Daoy (cell line): ENCODE measurements at regions not wholly inside any gene's neighbourhood (a gene's known extent, or its start where the extent isn't known, plus 50 kb on each side); places are given as distances from the start of the nearest gene placed in this dataset.
"Not testable (repeated sequence)": the region's sequence is repeated elsewhere in the genome, so short reads cannot be mapped to it uniquely, and the experiment has no call there.

Source experiments
- DNase-seq: peaks from one replicate; pipeline ENCODE4 v3.0.0-alpha.2; 2015; ENCODE audit warnings: low read depth

DNA sequence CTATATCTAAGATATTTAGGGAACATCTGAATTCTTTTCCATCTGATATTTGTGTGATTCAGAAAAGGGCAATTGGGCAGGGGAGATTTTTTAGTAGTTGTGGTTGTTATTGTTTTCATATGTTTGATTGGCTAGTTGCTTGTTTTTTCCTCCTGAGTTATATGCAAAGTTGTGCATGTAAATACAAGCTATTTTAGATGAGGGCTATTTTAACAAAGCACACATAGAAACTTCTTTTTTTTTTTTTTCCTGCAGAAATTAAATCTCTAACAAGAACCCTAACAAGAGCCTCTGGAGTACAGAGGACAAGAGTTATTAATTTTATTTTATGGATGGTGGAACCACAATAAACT is 559.1 kb downstream of the CETN3 start:
- no peak for DNase-seq

DNA sequence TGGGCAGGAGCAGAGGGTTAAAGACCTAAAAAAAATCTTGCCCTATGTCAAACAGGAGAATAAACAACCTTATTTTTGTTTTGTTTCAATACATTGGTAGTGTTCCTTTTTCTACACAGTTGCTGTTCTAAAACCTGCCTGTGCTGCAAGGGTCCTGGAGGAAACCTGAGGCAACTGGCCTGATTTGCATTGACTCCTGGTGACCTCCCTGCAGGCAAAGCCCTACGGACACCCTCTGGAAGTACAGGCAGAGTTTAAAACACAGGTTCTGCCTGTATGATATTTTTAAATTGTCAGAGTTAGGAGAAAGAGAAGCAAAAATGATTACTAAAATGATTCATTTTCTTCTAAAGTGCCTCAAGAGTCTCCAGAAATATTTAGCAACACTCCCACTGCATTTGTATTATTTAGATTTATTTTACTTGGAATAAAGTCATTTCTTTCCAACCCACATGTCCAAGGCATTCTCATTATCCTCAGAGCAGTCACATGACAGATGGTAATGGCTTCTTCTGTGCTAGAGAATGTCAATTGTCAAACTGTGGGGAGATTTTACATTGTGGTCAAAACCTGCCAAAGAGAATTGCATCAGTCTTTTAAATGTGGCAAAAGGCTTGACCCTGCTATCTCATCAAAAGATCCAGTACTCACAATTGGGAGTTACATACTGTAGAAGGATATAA is 559.6 kb downstream of the CETN3 start:
- DNase-seq: no peak

DNA sequence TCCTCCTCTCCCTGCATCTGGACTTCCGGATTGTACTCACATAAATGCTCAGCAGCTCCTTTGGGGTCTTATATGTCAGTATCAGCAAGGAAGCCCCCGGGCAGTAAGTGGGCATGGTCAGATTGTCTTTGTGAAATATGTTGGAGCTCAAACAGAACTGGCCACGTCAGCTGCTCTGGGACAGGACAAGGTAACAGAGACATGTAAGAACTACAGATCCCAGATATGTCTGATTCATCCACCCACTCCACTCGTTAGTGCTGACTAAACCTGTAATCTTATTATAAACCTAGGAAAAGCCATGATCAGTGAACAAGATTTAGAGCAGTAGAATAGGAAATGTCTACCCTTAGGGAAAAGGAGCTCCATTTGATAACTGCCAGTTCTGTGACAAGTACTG is 561.8 kb downstream of the CETN3 start:
- DNase-seq: peak; percentile 38

DNA sequence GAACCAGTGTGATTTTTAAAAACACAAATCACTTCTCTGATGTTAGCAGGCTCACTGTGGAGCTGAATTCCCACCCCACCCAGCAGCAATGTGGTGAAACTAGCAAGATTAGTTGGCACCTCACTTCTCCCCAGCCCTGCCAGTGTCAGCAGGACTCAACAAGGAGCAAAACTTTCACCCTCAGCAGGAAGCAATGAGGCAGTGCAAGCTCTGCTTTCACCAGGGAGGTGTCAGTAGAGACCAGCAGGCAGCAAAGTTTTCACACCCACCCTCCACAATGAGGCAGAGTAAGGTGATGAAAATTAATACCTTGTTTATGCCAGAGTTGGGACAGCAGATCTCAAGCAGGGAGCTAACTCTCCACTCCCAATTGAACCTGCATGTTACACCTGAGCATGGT is 565.0 kb downstream of the CETN3 start:
- no peak for DNase-seq

DNA sequence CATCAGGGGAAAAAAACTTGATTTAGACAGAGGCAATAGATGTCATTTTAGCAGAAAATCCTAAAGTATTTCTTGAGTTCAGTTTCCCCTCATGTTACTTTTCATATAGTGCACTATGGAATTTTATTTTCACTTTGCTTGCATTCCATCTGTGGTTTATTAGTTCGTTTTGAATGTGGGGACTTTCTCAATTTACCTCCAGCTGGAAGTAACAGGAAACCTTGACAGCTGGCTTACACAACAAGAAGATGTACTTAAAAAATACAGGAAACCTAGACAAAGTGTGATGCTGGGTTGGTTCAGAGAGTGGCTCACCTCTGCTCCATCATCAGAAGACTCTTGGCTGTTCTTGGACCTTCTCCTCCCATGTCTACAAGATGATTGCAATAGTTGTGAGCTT is 567.0 kb downstream of the CETN3 start:
- no peak for DNase-seq

DNA sequence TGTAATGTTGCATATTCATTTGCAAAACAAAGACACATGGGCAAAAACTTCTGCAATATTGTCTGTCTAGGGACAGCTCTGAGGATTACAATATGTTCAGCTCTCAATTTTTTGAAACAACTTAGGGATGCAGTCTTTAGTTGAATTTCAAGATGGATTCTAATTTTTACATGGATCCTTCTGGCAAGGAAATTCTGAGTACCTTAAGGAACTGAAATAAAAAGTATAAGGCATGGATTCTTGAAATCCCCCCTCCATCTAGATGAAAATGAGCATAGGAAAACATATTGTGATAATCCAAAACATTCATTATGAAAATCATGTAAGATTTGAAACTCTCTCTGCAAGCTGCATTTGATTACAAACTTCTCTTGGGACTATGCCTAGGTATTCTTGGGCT is 568.6 kb downstream of the CETN3 start:
- DNase-seq: no peak

DNA sequence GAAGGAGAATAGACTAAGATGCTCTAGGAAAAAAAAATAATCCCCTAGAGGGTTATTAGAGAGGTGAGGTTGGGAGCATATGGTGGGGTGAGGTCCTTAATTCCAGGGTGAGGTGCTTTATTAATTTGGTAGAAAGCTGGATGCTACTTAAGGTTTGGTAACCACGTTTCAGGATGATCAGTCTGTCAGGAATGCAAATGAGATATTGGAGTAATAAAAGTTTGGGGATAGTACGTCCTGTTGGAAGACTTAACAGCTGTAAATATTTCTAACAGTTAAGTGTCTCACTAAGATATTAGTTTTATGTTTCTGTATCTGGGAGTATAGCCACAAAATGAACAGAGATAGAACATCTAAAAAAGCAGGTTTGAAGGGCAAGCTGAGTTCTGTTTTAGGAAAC is 578.9 kb downstream of the CETN3 start:
- no peak for DNase-seq

DNA sequence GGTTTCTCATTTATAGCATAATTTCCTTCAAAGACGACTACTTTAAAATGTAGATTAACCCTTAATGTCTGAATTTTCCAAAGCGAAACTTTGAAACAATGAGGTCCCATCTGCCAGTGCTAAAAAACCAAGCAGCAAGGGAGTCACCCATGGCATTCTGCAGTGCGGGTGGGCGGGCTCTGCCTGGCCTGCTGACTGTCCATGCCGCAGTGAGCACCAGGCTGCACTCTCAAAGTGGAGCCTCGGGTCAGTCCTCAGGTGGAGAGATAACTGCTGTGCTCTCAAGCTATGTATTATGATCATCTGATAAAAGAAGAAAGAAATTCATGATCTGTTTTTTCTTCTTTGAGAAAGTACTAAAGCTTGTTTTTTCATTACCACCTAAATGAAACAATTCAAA is 581.6 kb downstream of the CETN3 start:
- no peak for DNase-seq

DNA sequence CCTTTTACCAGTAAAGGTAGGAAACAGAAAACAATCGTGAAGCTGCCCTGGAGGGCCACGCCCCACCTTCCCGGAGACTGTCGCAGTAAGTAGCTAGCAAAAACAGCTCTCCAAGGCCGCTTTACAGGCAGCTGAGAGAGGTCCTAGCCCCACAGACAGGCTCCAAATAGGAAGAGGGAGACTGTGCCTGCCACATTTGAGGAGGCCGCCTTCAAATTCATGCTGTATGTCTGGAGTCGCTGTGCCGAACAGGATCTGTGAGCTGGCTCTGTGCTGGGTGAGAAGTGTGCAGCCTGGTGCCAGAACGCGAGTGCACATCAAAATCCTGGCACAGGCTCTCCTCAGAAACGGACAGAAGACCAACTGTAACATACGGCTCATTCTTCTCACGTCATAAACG is 582.2 kb downstream of the CETN3 start:
- DNase-seq: no peak

DNA sequence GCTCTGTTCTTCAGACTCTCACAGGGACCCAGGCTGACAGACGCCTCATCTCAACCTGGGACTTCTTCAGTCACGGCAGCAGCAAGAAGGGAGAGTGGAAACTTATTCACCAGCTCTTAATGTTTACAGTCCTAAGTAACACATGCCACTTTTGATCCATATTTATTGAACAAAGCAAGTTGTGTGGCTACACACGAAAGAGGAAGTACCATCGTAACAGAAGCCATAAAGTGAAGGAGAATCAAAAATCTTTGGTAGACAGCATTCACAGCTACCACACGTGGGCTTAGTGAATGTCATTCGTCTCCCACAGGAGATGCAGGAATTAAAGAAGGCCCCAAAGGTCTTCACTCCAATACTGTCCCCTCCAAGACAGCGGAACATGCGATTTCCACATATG is 582.6 kb downstream of the CETN3 start:
- no peak for DNase-seq

DNA sequence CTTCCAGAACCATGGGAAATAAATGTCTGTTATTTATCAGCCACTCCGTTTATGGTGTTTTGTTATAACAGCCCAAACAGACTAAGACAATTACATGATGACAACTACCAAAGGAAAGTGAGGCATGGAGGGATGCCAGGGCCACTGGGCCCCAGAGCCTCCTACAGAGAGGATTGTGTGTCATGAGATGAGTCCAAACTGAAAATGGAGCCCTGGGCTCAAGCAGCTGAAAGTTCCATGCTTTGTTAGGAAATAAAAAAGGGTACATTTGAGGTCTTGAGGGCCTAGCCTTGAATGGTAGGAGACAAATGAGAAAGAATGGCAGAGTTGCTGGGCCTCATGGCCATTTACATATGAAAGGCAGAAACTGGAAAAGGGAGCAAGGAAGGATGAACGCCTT is 586.5 kb downstream of the CETN3 start:
- no peak for DNase-seq

DNA sequence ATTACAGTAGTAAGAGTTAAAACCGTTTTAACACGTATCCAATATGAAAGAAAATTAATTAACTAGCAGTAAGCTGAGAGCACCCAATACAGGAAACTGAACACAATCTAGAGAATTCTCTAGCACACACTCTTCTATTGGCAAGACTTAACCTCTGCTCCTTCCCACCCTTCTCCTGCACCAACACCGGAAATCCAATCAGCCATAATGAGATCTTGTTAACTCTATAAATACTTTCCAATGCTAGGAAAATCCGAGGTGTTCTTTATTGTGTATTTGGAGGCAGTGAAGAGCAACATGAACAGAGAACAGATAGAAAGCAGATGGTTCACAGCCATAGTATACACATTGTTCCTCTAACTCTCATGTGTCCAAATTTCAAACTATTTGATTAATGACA is 591.7 kb downstream of the CETN3 start:
- no peak for DNase-seq

DNA sequence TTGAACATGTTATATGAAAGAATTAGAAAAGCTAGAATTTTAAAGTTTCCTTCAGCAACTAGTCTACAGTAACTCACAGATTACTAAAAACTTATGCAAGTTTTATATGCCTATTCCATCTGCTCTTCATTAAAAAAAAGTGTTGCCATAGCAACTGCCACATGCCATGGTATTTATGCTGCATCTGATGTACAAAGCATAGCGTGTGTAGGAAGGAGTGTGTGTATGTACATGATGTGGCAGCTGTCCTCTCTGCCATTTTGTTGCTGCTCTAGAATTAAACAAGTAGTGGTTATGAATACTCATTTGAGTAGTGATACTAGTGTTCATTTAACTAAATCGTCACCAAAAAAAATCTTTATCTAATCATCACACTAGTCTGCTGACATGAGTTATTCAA is 593.5 kb downstream of the CETN3 start:
- no peak for DNase-seq

DNA sequence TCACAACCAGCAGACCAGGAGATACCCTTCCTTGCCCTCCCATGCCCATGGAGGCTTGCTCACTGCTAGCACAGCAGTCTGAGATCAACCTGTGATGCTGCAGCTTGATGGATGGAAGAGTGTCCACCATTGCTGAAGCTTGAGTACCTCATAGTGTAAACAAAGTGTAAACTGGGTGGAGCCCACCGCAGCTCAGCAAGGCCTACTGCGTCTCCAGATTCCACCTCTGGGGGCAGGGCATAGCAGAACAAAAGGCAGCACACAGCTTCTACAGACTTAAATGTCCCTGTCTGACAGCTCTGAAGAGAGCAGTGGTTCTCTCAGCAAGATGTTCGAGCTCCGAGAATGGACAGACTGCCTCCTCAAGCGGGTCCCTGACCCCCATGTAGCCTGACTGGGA is 608.8 kb downstream of the CETN3 start:
- not testable (repeated sequence) for DNase-seq

DNA sequence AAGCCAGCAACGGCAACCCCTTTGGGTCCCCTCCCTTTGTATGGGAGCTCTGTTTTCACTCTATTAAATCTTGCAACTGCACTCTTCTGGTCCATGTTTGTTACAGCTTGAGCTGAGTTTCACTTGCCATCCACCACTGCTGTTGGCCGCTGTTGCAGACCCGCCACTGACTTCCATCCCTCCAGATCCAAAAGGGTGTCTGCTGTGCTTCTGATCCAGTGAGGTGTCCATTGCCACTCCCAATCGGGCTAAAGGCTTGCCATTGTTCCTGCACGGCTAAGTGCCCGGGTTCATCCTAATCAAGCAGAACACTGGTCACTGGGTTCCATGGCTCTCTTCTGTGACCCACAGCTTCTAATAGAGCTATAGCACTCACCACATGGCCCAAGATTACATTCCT is 615.1 kb downstream of the CETN3 start:
- not testable (repeated sequence) for DNase-seq

DNA sequence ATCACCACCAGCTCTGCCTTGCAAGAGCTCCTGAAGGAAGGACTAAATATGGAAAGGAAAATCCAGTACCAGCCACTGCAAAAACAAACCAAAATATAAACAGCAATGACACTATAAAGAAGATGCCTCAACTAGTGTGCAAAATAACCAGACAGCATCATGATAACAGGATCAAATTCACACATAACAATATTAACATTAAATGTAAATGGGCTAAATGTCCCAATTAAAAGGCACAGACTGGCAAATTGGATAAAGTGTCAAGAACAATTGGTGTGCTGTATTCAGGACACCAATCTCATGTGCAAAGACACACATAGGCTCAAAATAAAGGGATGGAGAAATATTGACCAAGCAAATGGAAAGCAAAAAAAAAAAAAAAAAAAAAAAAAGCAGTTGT is 629.8 kb downstream of the CETN3 start:
- not testable (repeated sequence) for DNase-seq

DNA sequence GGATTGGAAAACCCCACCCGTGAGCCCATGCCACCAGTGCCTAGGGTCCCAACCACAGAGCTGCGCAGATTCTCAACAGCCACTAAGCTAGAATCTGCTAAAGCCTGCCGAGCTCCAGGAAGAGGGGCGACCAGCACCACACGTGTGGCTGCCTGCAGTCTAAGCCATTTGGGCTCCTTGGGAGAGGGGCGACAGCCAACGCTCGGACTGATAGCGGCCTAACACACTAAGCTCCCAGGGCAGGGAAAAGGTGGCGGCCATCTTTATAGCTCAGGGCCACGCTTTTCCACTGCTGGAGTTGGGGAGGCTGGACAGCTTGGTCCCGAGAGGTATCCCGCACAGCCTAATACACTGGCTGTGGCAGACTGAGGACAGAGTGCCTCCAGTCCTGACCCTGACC is 631.8 kb downstream of the CETN3 start:
- no peak for DNase-seq

DNA sequence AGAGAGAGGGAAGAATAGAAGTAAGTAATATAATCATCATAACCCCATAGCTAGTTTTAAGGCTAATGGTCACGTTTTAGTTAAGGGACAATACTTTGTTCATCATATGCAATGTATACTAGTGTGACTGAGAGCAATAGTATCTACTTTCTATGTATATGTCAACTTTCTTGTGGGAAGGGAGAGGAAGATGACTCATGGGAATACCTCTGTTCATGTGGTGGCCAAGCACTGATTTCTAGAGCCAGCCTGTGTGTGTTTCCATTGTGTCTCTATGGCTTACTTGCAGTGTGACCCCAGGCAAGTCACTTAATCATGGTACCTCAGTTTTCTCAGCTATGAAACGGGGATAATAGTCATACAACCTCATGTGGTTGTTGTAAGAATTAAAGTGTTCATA is 639.6 kb downstream of the CETN3 start:
- peak; percentile 65 for DNase-seq

DNA sequence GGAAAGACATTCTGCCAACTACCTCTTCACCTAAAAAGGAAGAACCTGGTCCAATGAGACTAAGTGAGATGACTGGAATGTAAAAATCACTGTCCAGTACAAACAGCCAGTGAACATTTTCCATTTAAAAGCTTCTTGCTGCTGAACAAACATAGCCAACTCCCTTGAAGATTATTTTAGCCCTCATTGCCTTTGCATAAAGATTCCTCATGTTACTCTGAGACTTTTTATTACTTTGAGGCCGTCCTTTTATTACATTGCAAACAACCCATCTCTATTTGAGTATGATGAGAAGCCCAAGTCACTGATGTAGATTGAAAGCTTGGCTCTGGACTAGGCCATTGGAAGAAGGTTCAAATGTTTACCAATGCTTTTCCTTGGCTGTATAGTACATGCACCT is 649.8 kb downstream of the CETN3 start:
- DNase-seq: no peak

DNA sequence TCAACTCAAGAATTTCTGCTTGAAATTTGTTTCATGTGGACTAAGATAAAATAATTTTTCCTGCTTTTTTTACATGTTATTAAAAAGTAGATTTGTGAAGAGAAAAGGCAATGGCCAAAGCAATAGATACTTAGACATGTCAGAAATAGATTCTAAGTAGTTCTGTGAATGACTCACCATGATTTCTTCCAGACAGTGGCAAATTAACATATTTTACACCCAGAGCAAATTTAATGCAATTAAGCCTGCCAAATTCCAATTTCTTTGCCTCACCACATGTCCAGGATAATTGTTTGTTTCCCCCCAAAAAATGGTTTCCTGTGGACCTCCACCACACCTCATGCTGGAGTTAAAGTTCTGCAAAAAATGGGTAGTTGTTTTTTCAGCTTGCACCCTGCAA is 651.4 kb downstream of the CETN3 start:
- DNase-seq: no peak

DNA sequence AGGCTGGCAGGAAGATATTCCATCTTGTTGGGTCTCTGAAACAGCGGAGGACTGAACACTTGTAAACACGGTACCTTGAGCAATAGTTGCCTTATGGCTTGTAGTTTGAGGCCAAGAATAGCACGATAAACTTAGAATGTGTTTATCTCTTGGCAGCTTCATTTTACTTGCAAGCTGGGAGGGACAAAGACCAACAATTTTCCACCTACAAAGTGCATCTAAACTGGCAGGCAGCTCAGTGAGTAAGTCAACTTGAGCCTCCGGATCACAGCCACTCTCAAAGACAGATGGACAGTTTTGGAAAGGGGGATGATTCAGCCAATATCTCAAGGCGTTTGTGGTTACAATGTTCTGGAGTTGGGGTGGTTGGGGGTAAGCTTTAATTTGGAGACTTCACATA is 652.6 kb downstream of the CETN3 start:
- peak; percentile 10 for DNase-seq

DNA sequence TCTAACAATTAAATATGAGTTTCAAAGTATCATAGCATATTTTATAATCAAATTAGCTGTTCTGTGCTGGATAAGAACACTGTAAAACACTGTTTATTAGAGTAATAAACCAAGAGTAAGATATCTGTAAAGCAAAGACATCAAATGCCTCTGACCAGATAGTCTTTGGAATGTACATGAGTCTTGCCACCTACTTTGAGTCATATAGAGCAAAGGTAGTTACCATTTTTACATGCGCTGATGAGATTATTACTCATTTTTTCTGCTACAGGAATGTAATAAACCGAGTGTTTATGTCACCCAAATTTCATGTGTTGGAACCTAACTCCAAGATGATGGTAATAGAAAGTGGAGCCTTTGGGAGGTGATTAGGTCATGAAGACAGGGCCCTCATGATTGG is 654.5 kb downstream of the CETN3 start:
- DNase-seq: no peak

DNA sequence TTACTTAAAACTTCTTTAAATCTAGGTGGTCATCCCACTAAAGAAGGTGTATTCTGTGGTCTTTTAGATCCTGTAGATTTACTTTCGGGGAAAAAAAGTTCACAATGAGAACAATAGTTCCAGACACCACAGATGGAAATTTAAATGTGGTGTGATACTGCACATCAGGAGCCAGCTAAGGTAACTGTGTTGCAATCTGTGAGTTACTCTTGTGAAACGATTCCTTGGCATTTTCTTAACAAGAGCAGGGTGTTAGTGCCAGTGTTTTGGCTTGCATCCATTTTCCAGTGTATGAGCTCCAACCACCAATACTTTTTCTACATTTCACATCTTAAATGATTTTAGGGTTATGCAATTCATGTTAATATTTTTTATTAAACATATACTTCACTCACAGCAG is 674.5 kb downstream of the CETN3 start:
- no peak for DNase-seq

DNA sequence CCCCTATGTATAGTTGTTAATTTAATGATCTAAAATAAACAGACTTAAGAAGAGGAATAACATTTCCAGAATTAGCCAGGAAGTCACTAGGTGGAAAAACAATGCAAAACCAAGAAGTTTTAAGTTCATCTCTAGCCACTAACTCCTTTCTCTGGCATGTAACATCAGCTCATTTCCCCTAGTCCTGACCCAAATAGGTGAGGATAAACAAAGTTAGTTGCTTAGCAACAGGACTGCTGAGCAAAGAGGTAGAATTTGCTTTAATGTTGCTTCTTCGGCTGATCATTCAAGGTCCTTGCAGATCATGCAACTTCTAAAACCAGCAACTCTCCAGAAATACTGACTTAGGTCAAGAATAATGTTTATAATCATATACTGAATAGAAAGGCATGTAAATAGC is 675.8 kb downstream of the CETN3 start:
- no peak for DNase-seq
